H1 (cell line): ENCODE measurements at regions not wholly inside any gene's neighbourhood (a gene's known extent, or its start where the extent isn't known, plus 50 kb on each side); places are given as distances from the start of the nearest gene placed in this dataset.

Source experiments
- CHD2 ChIP-seq: IDR thresholded peaks from 2 replicates; pipeline ENCODE4 v1.6.1; 2012; ENCODE audit warnings: low read length, improper control_type of control experiment
- EZH2 ChIP-seq: fragments of 200-600 bp; sonication (generic); IDR thresholded peaks from 2 replicates; pipeline ENCODE4 v1.7.1; 2012; ENCODE audit warnings: low read depth, mild to moderate bottlenecking, moderate library complexity, low read length, inconsistent platforms; ENCODE audit not compliant: severe bottlenecking
- JUN ChIP-seq: IDR thresholded peaks from 2 replicates; pipeline ENCODE4 v1.6.1; 2011; ENCODE audit warnings: low read depth, mild to moderate bottlenecking, improper control_type of control experiment, low read length
- KDM1A ChIP-seq: fragments of 200-600, 300-600 bp; sonication (generic); IDR thresholded peaks from 2 replicates; pipeline ENCODE4 v1.7.1; 2016; ENCODE audit warnings: mild to moderate bottlenecking, low read length, borderline replicate concordance
- NANOG ChIP-seq: IDR thresholded peaks from 2 replicates; pipeline ENCODE4 v1.6.1; 2011; ENCODE audit warnings: low read length, low read depth, mild to moderate bottlenecking, inconsistent platforms; ENCODE audit not compliant: insufficient read depth, poor library complexity, severe bottlenecking
- POU5F1 ChIP-seq: IDR thresholded peaks from 2 replicates; pipeline ENCODE4 v1.6.1; 2011; ENCODE audit warnings: low read depth, mild to moderate bottlenecking, low read length, moderate library complexity
- SIN3A ChIP-seq, 2 experiments: IDR thresholded peaks in 1 of 2; conservative IDR thresholded peaks in 1 of 2; 2 replicates each; pipeline ENCODE4 v1.6.1; 2011 to 2012; ENCODE audit warnings: low read length in 2 of 2, improper control_type of control experiment in 1 of 2, low read depth in 1 of 2, mild to moderate bottlenecking in 1 of 2
- SIRT6 ChIP-seq: IDR thresholded peaks from one replicate; pipeline ENCODE4 v1.7.1; 2012; ENCODE audit warnings: low read length, inconsistent platforms
- SP1 ChIP-seq: IDR thresholded peaks from 2 replicates; pipeline ENCODE4 v1.6.1; 2011; ENCODE audit warnings: low read depth, low read length
- SRF ChIP-seq: IDR thresholded peaks from 2 replicates; pipeline ENCODE4 v1.6.1; 2011; ENCODE audit warnings: mild to moderate bottlenecking, low read depth, low read length, moderate library complexity
- YY1 ChIP-seq: IDR thresholded peaks from 2 replicates; pipeline ENCODE4 v1.6.1; 2011; ENCODE audit warnings: low read depth, mild to moderate bottlenecking, low read length
- TF ChIP-seq, protein P1 (sequence below): IDR thresholded peaks from 2 replicates; pipeline ENCODE4 v1.6.1; 2011; ENCODE audit warnings: low read depth, mild to moderate bottlenecking, low read length; ENCODE audit not compliant: insufficient read depth
- TF ChIP-seq, protein P2 (sequence below), 3 experiments: IDR thresholded peaks; 1 replicate in 2 of 3; 2 replicates in 1 of 3; pipeline versions ENCODE4 v1.5.1 to v1.6.1; 2011; ENCODE audit warnings: low read length in 3 of 3, mild to moderate bottlenecking in 3 of 3, inconsistent platforms in 2 of 3, low read depth in 1 of 3, moderate library complexity in 1 of 3; ENCODE audit not compliant: insufficient read depth in 1 of 3; ENCODE audit errors: control extremely low read depth in 1 of 3

DNA sequence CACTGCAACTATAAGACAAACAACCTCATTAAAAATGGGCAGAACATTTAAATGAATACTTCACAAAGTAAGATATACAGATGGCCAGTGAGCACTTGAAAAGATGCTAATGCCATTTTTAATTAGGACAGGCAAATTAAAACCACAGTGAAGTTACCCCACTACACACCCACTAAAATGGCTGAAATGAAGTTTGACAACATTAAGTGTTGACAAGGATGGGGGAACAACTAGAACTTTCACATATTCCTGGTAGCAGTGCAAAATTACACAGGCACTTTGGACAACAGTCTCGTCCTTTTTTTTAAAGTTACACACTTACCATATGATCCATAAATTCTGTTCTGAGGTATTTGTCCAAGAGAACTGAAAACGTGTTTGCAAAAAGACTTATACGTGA, 278.9 kb upstream of the DIO3 start:
- TF ChIP-seq JUN: no peak
- TF ChIP-seq SP1: no peak
- TF ChIP-seq, protein P1, sequence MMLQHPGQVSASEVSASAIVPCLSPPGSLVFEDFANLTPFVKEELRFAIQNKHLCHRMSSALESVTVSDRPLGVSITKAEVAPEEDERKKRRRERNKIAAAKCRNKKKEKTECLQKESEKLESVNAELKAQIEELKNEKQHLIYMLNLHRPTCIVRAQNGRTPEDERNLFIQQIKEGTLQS: no peak
- no peak for TF ChIP-seq CHD2
- no peak for TF ChIP-seq POU5F1
- no peak for TF ChIP-seq SRF
- TF ChIP-seq EZH2: no peak
- TF ChIP-seq, protein P2, sequence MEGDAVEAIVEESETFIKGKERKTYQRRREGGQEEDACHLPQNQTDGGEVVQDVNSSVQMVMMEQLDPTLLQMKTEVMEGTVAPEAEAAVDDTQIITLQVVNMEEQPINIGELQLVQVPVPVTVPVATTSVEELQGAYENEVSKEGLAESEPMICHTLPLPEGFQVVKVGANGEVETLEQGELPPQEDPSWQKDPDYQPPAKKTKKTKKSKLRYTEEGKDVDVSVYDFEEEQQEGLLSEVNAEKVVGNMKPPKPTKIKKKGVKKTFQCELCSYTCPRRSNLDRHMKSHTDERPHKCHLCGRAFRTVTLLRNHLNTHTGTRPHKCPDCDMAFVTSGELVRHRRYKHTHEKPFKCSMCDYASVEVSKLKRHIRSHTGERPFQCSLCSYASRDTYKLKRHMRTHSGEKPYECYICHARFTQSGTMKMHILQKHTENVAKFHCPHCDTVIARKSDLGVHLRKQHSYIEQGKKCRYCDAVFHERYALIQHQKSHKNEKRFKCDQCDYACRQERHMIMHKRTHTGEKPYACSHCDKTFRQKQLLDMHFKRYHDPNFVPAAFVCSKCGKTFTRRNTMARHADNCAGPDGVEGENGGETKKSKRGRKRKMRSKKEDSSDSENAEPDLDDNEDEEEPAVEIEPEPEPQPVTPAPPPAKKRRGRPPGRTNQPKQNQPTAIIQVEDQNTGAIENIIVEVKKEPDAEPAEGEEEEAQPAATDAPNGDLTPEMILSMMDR (IDR thresholded peaks at IDR 0.05; ENCODE audit: control extremely low read depth in 1 of 3, insufficient read depth in 1 of 3, low read depth in 1 of 3, low read length in 3 of 3): no peak
- TF ChIP-seq NANOG: no peak
- TF ChIP-seq YY1: no peak
- TF ChIP-seq SIN3A (conservative IDR thresholded peaks at IDR 0.05 in 1 of 2, IDR thresholded peaks at IDR 0.05 in 1 of 2; ENCODE audit: low read depth in 1 of 2, low read length in 2 of 2): no peak
- TF ChIP-seq KDM1A: no peak
- TF ChIP-seq SIRT6: no peak
